ENCODE measurements at regions not wholly inside any gene's neighbourhood (a gene's known extent, or its start where the extent isn't known, plus 50 kb on each side); places are given as distances from the start of the nearest gene placed in this dataset.

DNA sequence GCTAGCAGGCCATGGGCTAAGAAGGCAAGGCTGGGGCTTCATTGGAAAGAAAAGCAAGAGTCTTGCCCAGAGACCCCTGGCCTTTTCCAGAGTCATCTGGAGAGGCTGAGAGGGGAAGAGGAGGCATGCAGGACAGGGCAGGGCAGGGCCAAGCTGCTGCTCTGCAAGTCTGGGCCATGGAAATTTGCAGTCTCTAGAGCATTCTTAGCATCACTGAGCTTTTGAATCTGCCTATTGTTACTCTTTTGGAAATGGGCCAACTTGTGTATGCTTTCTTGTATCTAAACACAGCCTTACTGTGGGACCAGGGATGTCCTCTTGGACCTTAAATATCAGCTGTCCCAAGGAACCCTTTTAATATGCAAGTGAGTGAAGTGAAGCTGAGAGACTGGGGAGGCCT lies 560.5 kb downstream of the MID1IP1 start:
- no peak for TF ChIP-seq POLR2A (IDR thresholded peaks at IDR 0.05)
- TF ChIP-seq, protein P1, sequence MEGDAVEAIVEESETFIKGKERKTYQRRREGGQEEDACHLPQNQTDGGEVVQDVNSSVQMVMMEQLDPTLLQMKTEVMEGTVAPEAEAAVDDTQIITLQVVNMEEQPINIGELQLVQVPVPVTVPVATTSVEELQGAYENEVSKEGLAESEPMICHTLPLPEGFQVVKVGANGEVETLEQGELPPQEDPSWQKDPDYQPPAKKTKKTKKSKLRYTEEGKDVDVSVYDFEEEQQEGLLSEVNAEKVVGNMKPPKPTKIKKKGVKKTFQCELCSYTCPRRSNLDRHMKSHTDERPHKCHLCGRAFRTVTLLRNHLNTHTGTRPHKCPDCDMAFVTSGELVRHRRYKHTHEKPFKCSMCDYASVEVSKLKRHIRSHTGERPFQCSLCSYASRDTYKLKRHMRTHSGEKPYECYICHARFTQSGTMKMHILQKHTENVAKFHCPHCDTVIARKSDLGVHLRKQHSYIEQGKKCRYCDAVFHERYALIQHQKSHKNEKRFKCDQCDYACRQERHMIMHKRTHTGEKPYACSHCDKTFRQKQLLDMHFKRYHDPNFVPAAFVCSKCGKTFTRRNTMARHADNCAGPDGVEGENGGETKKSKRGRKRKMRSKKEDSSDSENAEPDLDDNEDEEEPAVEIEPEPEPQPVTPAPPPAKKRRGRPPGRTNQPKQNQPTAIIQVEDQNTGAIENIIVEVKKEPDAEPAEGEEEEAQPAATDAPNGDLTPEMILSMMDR (IDR thresholded peaks at IDR 0.05), result no peak

All from body of pancreas (tissue), 4 donors.